GM18511 (cell line): ENCODE measurements at regions not wholly inside any gene's neighbourhood (a gene's known extent, or its start where the extent isn't known, plus 50 kb on each side); places are given as distances from the start of the nearest gene placed in this dataset.

ENCODE experiments used
- ATAC-seq: cut with Tn5 transposase; IDR thresholded peaks from one replicate; pipeline ENCODE4 v1.9.1; 2021; ENCODE audit warnings: mild to moderate bottlenecking, moderate library complexity; ENCODE audit not compliant: unreplicated experiment

- ATAC-seq: no peak
Measured at GRCh38 chr14:97878206-97878605, 1081.0 kb downstream of the VRK1 start.

GRCh38 chr14:97878727-97879126 lies 1081.5 kb downstream of the VRK1 start:
- ATAC-seq: no peak

- ATAC-seq: no peak
Measured at GRCh38 chr14:97887690-97888089, 1090.5 kb downstream of the VRK1 start.

- no peak for ATAC-seq
Measured at GRCh38 chr14:97888331-97888730, 1091.1 kb downstream of the VRK1 start.

GRCh38 chr14:97891515-97891914 lies 1094.3 kb downstream of the VRK1 start:
- no peak for ATAC-seq

- ATAC-seq: no peak
Measured at GRCh38 chr14:97894552-97894951, 1097.4 kb downstream of the VRK1 start.

GRCh38 chr14:97900196-97900854 lies 1103.1 kb downstream of the VRK1 start:
- no peak for ATAC-seq

- ATAC-seq: no peak
Measured at GRCh38 chr14:97902630-97903029, 1105.4 kb downstream of the VRK1 start.

- ATAC-seq: no peak
Measured at GRCh38 chr14:97903821-97904220, 1106.6 kb downstream of the VRK1 start.

GRCh38 chr14:97912217-97912616 lies 1115.0 kb downstream of the VRK1 start:
- no peak for ATAC-seq

- ATAC-seq: no peak
Measured at GRCh38 chr14:97916100-97916499, 1118.9 kb downstream of the VRK1 start.

GRCh38 chr14:97916669-97917568 lies 1119.7 kb downstream of the VRK1 start:
- no peak for ATAC-seq

- no peak for ATAC-seq
Measured at GRCh38 chr14:97920201-97920600, 1123.0 kb downstream of the VRK1 start.

GRCh38 chr14:97921296-97921695 lies 1124.1 kb downstream of the VRK1 start:
- ATAC-seq: no peak

- ATAC-seq: no peak
Measured at GRCh38 chr14:97924922-97925613, 1127.9 kb downstream of the VRK1 start.

- no peak for ATAC-seq
Measured at GRCh38 chr14:97930166-97930565, 1133.0 kb downstream of the VRK1 start.

- ATAC-seq: no peak
Measured at GRCh38 chr14:97931273-97931672, 1134.1 kb downstream of the VRK1 start.

GRCh38 chr14:97942921-97943320 lies 1145.7 kb downstream of the VRK1 start:
- no peak for ATAC-seq

GRCh38 chr14:97943619-97944018 lies 1146.4 kb downstream of the VRK1 start:
- no peak for ATAC-seq

GRCh38 chr14:97944380-97944779 lies 1147.2 kb downstream of the VRK1 start:
- ATAC-seq: no peak

GRCh38 chr14:97945631-97946030 lies 1148.4 kb downstream of the VRK1 start:
- no peak for ATAC-seq

- ATAC-seq: no peak
Measured at GRCh38 chr14:97946240-97946639, 1149.1 kb downstream of the VRK1 start.
